BLaER1 treated with 17β-estradiol and CSF1 and Interleukin-3, amounts not matched to agents 10 nM and 100 nM (cell line): ENCODE measurements at regions not wholly inside any gene's neighbourhood (a gene's known extent, or its start where the extent isn't known, plus 50 kb on each side); places are given as distances from the start of the nearest gene placed in this dataset.

Experiments
- H3K27ac ChIP-seq, 11 experiments: shearing (Covaris generic); formaldehyde crosslinking; 2 replicates each; pipeline ENCODE4 v1.8.1; 2022
- H3K27me3 ChIP-seq, 11 experiments: shearing (Covaris generic); formaldehyde crosslinking; 2 replicates each; pipeline ENCODE4 v1.8.1; 2022
- H3K36me3 ChIP-seq, 11 experiments: shearing (Covaris generic); formaldehyde crosslinking; 2 replicates each; pipeline ENCODE4 v1.8.1; 2022
- H3K4me1 ChIP-seq, 10 experiments: shearing (Covaris generic); formaldehyde crosslinking; 2 replicates each; pipeline ENCODE4 v1.8.1; 2022
- H3K4me2 ChIP-seq, 11 experiments: shearing (Covaris generic); formaldehyde crosslinking; 2 replicates each; pipeline ENCODE4 v1.8.1; 2022
- H3K4me3 ChIP-seq, 10 experiments: shearing (Covaris generic); formaldehyde crosslinking; 2 replicates each; pipeline ENCODE4 v1.8.1; 2022
- H3K9ac ChIP-seq, 11 experiments: shearing (Covaris generic); formaldehyde crosslinking; 2 replicates each; pipeline ENCODE4 v1.8.1; 2022
- H3K9me3 ChIP-seq, 11 experiments: shearing (Covaris generic); formaldehyde crosslinking; replicated peaks in 1 of 11; 2 replicates each; pipeline ENCODE4 v1.8.1; 2022
- H4K20me1 ChIP-seq, 11 experiments: shearing (Covaris generic); formaldehyde crosslinking; 2 replicates each; pipeline ENCODE4 v1.8.1; 2022
- Cebpa-rat ChIP-seq, 11 experiments: shearing (Covaris generic); IDR thresholded peaks; 2 replicates each; pipeline ENCODE4 v1.8.1; 2022

- no peak overlapping the region for H3K9ac ChIP-seq
Observed at GRCh38 chr6:24016857-24017256, 109.2 kb upstream of the NRSN1 start.

GRCh38 chr6:24019393-24019792 is 106.6 kb upstream of the NRSN1 start:
- no peaks in the 10 kb centered on the region for H3K36me3 ChIP-seq
- H3K4me2 ChIP-seq: no peak overlapping the region
- H4K20me1 ChIP-seq: no peaks in the 10 kb centered on the region
- H3K9me3 ChIP-seq: no peaks in the 10 kb centered on the region
- TF ChIP-seq Cebpa-rat (IDR thresholded peaks at IDR 0.05): no peak
- no peaks in the 10 kb centered on the region for H3K4me1 ChIP-seq
- no peaks in the 10 kb centered on the region for H3K27me3 ChIP-seq
- H3K27ac ChIP-seq: no peak overlapping the region
- H3K9ac ChIP-seq: no peak overlapping the region
- H3K4me3 ChIP-seq: no peak overlapping the region

More at GRCh38 chr6:24016857-24017256, 109.2 kb upstream of the NRSN1 start:
- TF ChIP-seq Cebpa-rat (IDR thresholded peaks at IDR 0.05): no peak
- no peak overlapping the region for H3K4me2 ChIP-seq
- H3K27ac ChIP-seq: no peak overlapping the region
- H3K4me1 ChIP-seq: no peaks in the 10 kb centered on the region
- H3K36me3 ChIP-seq: no peaks in the 10 kb centered on the region
- no peaks in the 10 kb centered on the region for H4K20me1 ChIP-seq
- H3K4me3 ChIP-seq: no peak overlapping the region
- H3K27me3 ChIP-seq: no peaks in the 10 kb centered on the region
- H3K9me3 ChIP-seq: no peaks in the 10 kb centered on the region

GRCh38 chr6:24019830-24020229 is 106.2 kb upstream of the NRSN1 start:
- Histone ChIP-seq H3K4me2 (no peak overlapping the region), H3K9me3 (no peaks in the 10 kb centered on the region), H3K27ac (no peak overlapping the region), H3K27me3 (no peaks in the 10 kb centered on the region), H3K4me1 (no peaks in the 10 kb centered on the region), H4K20me1 (no peaks in the 10 kb centered on the region), H3K4me3 (no peak overlapping the region), H3K36me3 (no peaks in the 10 kb centered on the region), H3K9ac (no peak overlapping the region)
- TF ChIP-seq Cebpa-rat (IDR thresholded peaks at IDR 0.05): no peak

- Histone ChIP-seq H4K20me1 (no peaks in the 10 kb centered on the region), H3K4me2 (no peak overlapping the region), H3K36me3 (no peaks in the 10 kb centered on the region), H3K9me3 (peaks cover 0 to 23% (median 0%) of the 10 kb centered on the region in 11 experiments; a peak in 3 of 22 replicates), H3K4me3 (no peak overlapping the region), H3K9ac (no peak overlapping the region), H3K27ac (no peak overlapping the region), H3K4me1 (no peaks in the 10 kb centered on the region), H3K27me3 (no peaks in the 10 kb centered on the region)
- no peak for TF ChIP-seq Cebpa-rat (IDR thresholded peaks at IDR 0.05)
Observed at GRCh38 chr6:24026050-24026449, 100.0 kb upstream of the NRSN1 start.

- TF ChIP-seq Cebpa-rat (IDR thresholded peaks at IDR 0.05): no peak
- Histone ChIP-seq H3K4me3 (no peak overlapping the region), H3K4me2 (no peak overlapping the region), H4K20me1 (no peaks in the 10 kb centered on the region), H3K36me3 (no peaks in the 10 kb centered on the region), H3K27me3 (no peaks in the 10 kb centered on the region), H3K27ac (no peak overlapping the region), H3K9me3 (peaks cover 0 to 34% (median 0%) of the 10 kb centered on the region in 11 experiments; a peak in 3 of 22 replicates), H3K9ac (no peak overlapping the region), H3K4me1 (no peaks in the 10 kb centered on the region)
Observed at GRCh38 chr6:24031496-24031895, 94.5 kb upstream of the NRSN1 start.

GRCh38 chr6:24032896-24033688 is 92.9 kb upstream of the NRSN1 start:
- peaks cover 0 to 19% (median 0%) of the 10 kb centered on the region in 11 experiments; a peak in 3 of 22 replicates for H3K9me3 ChIP-seq
- no peak for TF ChIP-seq Cebpa-rat (IDR thresholded peaks at IDR 0.05)

GRCh38 chr6:24043848-24044247 is 82.2 kb upstream of the NRSN1 start:
- no peak for TF ChIP-seq Cebpa-rat (IDR thresholded peaks at IDR 0.05)
- H3K9ac ChIP-seq: no peak overlapping the region
- no peaks in the 10 kb centered on the region for H3K36me3 ChIP-seq
- no peaks in the 10 kb centered on the region for H3K27me3 ChIP-seq
- no peaks in the 10 kb centered on the region for H4K20me1 ChIP-seq
- H3K4me2 ChIP-seq: no peak overlapping the region
- no peaks in the 10 kb centered on the region for H3K4me1 ChIP-seq
- no peak overlapping the region for H3K27ac ChIP-seq
- no peak overlapping the region for H3K4me3 ChIP-seq
- H3K9me3 ChIP-seq: peaks cover 0 to 9% (median 0%) of the 10 kb centered on the region in 11 experiments; a peak in 2 of 22 replicates

More at GRCh38 chr6:24032896-24033688, 92.9 kb upstream of the NRSN1 start:
- H4K20me1 ChIP-seq: no peaks in the 10 kb centered on the region
- H3K4me2 ChIP-seq: no peak overlapping the region
- no peaks in the 10 kb centered on the region for H3K27me3 ChIP-seq
- no peaks in the 10 kb centered on the region for H3K4me1 ChIP-seq
- no peak overlapping the region for H3K27ac ChIP-seq
- no peak overlapping the region for H3K9ac ChIP-seq
- no peak overlapping the region for H3K4me3 ChIP-seq
- H3K36me3 ChIP-seq: no peaks in the 10 kb centered on the region

- Histone ChIP-seq H3K9me3 (no peaks in the 10 kb centered on the region), H4K20me1 (no peaks in the 10 kb centered on the region), H3K9ac (no peak overlapping the region), H3K27ac (no peak overlapping the region), H3K36me3 (no peaks in the 10 kb centered on the region), H3K27me3 (no peaks in the 10 kb centered on the region), H3K4me1 (no peaks in the 10 kb centered on the region), H3K4me3 (no peak overlapping the region), H3K4me2 (no peak overlapping the region)
- TF ChIP-seq Cebpa-rat (IDR thresholded peaks at IDR 0.05): no peak
Observed at GRCh38 chr6:24051942-24052589, 73.9 kb upstream of the NRSN1 start.

- no peaks in the 10 kb centered on the region for H4K20me1 ChIP-seq
- TF ChIP-seq Cebpa-rat (IDR thresholded peaks at IDR 0.05): no peak
- no peak overlapping the region for H3K4me2 ChIP-seq
- H3K4me1 ChIP-seq: no peaks in the 10 kb centered on the region
- no peak overlapping the region for H3K9ac ChIP-seq
- H3K4me3 ChIP-seq: no peak overlapping the region
- H3K27me3 ChIP-seq: no peaks in the 10 kb centered on the region
- H3K9me3 ChIP-seq: no peaks in the 10 kb centered on the region
- no peaks in the 10 kb centered on the region for H3K36me3 ChIP-seq
- no peak overlapping the region for H3K27ac ChIP-seq
Observed at GRCh38 chr6:24052590-24052961, 73.4 kb upstream of the NRSN1 start.

GRCh38 chr6:24053057-24053456 is 73.0 kb upstream of the NRSN1 start:
- H3K4me1 ChIP-seq: no peaks in the 10 kb centered on the region
- H3K4me3 ChIP-seq: no peak overlapping the region
- TF ChIP-seq Cebpa-rat (IDR thresholded peaks at IDR 0.05): no peak
- H3K9me3 ChIP-seq: no peaks in the 10 kb centered on the region
- no peak overlapping the region for H3K27ac ChIP-seq
- H3K4me2 ChIP-seq: no peak overlapping the region
- H3K9ac ChIP-seq: no peak overlapping the region
- no peaks in the 10 kb centered on the region for H3K27me3 ChIP-seq
- H4K20me1 ChIP-seq: no peaks in the 10 kb centered on the region
- H3K36me3 ChIP-seq: no peaks in the 10 kb centered on the region
